ENCODE measurements at regions not wholly inside any gene's neighbourhood (a gene's known extent, or its start where the extent isn't known, plus 50 kb on each side); places are given as distances from the start of the nearest gene placed in this dataset.

GRCh38 chr21:27802816-27803475, 836.1 kb upstream of the ADAMTS5 start:
- in situ Hi-C loops (cut with MboI; ENCODE audit: low sequenced_read_pairs, unreplicated experiment): no loop called here
- peak; percentile 20 for DNase-seq (ENCODE audit: low spot score)

GRCh38 chr21:27799861-27800260, 833.0 kb upstream of the ADAMTS5 start:
- no peak for TF ChIP-seq CTCF (IDR thresholded peaks at IDR 0.05; ENCODE audit: borderline replicate concordance, control extremely low read depth, extremely low read depth, insufficient read depth, missing control alignments)
- in situ Hi-C loops (cut with MboI; ENCODE audit: low sequenced_read_pairs, unreplicated experiment): no loop called here
- DNase-seq (ENCODE audit: low spot score): no peak

More at GRCh38 chr21:27802816-27803475, 836.1 kb upstream of the ADAMTS5 start:
- peak; percentile 17 for TF ChIP-seq CTCF (IDR thresholded peaks at IDR 0.05; ENCODE audit: borderline replicate concordance, control extremely low read depth, extremely low read depth, insufficient read depth, missing control alignments)

- TF ChIP-seq CTCF (IDR thresholded peaks at IDR 0.05; ENCODE audit: borderline replicate concordance, control extremely low read depth, extremely low read depth, insufficient read depth, missing control alignments): no peak
- in situ Hi-C loops (cut with MboI; ENCODE audit: low sequenced_read_pairs, unreplicated experiment): no loop called here
- DNase-seq (ENCODE audit: low spot score): no peak
Observed at GRCh38 chr21:27796106-27796505, 829.2 kb upstream of the ADAMTS5 start.

- TF ChIP-seq CTCF (IDR thresholded peaks at IDR 0.05; ENCODE audit: borderline replicate concordance, control extremely low read depth, extremely low read depth, insufficient read depth, missing control alignments): no peak
- no peak for DNase-seq (ENCODE audit: low spot score)
- in situ Hi-C loops (cut with MboI; ENCODE audit: low sequenced_read_pairs, unreplicated experiment): no loop called here
Observed at GRCh38 chr21:27795418-27795817, 828.5 kb upstream of the ADAMTS5 start.

- in situ Hi-C loops (cut with MboI; ENCODE audit: low sequenced_read_pairs, unreplicated experiment): no loop called here
- no peak for DNase-seq (ENCODE audit: low spot score)
- no peak for TF ChIP-seq CTCF (IDR thresholded peaks at IDR 0.05; ENCODE audit: borderline replicate concordance, control extremely low read depth, extremely low read depth, insufficient read depth, missing control alignments)
Observed at GRCh38 chr21:27793901-27794300, 827.0 kb upstream of the ADAMTS5 start.

GRCh38 chr21:27787046-27787445, 820.2 kb upstream of the ADAMTS5 start:
- in situ Hi-C loops (cut with MboI; ENCODE audit: low sequenced_read_pairs, unreplicated experiment): no loop called here
- TF ChIP-seq CTCF (IDR thresholded peaks at IDR 0.05; ENCODE audit: borderline replicate concordance, control extremely low read depth, extremely low read depth, insufficient read depth, missing control alignments): no peak
- DNase-seq (ENCODE audit: low spot score): no peak
